GM12878 (cell line): ENCODE measurements at regions not wholly inside any gene's neighbourhood (a gene's known extent, or its start where the extent isn't known, plus 50 kb on each side); places are given as distances from the start of the nearest gene placed in this dataset.

Experiments
- ATAC-seq: fragments of 200-7000 bp; cut with Tn5 transposase; 3 replicates; pipeline ENCODE4 v1.9.1; 2020; ENCODE audit warnings: mild to moderate bottlenecking, moderate library complexity
- BruUV-seq: library from RNA; stranded (reverse); fragments of 400-500 nt; replicated peaks from 2 replicates; lab custom pipeline; 2021; lab: Mats Ljungman, UMichigan
- CTCF ChIA-PET: fragments of 300-600 bp; sonication (Branson Sonifier 250); formaldehyde crosslinking; extraction: SDS; loops from one replicate; lab custom pipeline; 2021; ENCODE audit warnings: inconsistent platforms; lab: Yijun Ruan, JAX
- POLR2A ChIA-PET: fragments of 350-600 bp; formaldehyde crosslinking; extraction: SDS; loops from one replicate; lab custom pipeline; 2021; ENCODE audit warnings: inconsistent platforms; lab: Charles Lee
- RAD21 ChIA-PET: fragments of 300-600 bp; sonication (Branson Sonifier 250); formaldehyde crosslinking; loops from one replicate; lab custom pipeline; 2023; ENCODE audit warnings: antibody characterized with exemption; ENCODE audit not compliant: unreplicated experiment; lab: Charles Lee
- SMC1A ChIA-PET: fragments of 300-600 bp; sonication (Branson Sonifier 250); formaldehyde crosslinking; loops from one replicate; lab custom pipeline; 2023; ENCODE audit not compliant: unreplicated experiment, uncharacterized antibody; lab: Charles Lee
- DNase-seq: peaks from one replicate; pipeline ENCODE4 v3.0.0-alpha.2; 2011; ENCODE audit warnings: low read depth, low spot score
- FAIRE-seq: peaks from 3 replicates; lab custom pipeline; 2011; peaks lifted over from hg19 to GRCh38; lab: Jason Lieb, UNC
- H2AFZ ChIP-seq: 2 replicates; pipeline ENCODE4 v1.6.0; 2011; ENCODE audit warnings: low read depth, low read length, control low read depth; ENCODE audit not compliant: control insufficient read depth
- H3K27ac ChIP-seq: 2 replicates; pipeline ENCODE4 v1.5.1; 2011; ENCODE audit warnings: control low read depth; ENCODE audit not compliant: control insufficient read depth, insufficient read depth
- H3K27me3 ChIP-seq, 2 experiments: replicated peaks in 1 of 2; 2 replicates each; pipeline versions ENCODE4 v1.6.0 to v1.6.1; 2011; ENCODE audit warnings: low read length in 1 of 2; ENCODE audit not compliant: control insufficient read depth in 2 of 2, insufficient read depth in 2 of 2
- H3K36me3 ChIP-seq, 2 experiments: 2 replicates each; pipeline ENCODE4 v1.5.1; 2011; ENCODE audit warnings: low read length in 1 of 2; ENCODE audit not compliant: control insufficient read depth in 2 of 2, insufficient read depth in 2 of 2
- H3K4me1 ChIP-seq: 2 replicates; pipeline ENCODE4 v1.6.1; 2011; ENCODE audit warnings: mild to moderate bottlenecking, low read length, moderate library complexity, mixed read lengths; ENCODE audit not compliant: control insufficient read depth, insufficient read depth
- H3K4me2 ChIP-seq: 2 replicates; pipeline ENCODE4 v1.6.0; 2011; ENCODE audit warnings: control low read depth; ENCODE audit not compliant: control insufficient read depth, insufficient read depth
- H3K4me3 ChIP-seq: fragments of 200-600 bp; sonication (generic); 2 replicates; pipeline ENCODE4 v1.5.1; 2016
- H3K79me2 ChIP-seq: 2 replicates; pipeline ENCODE4 v1.6.0; 2011; ENCODE audit warnings: low read length; ENCODE audit not compliant: control insufficient read depth, insufficient read depth
- H3K9ac ChIP-seq: 2 replicates; pipeline ENCODE4 v1.8.0; 2011; ENCODE audit warnings: low read length, control low read depth, mixed read lengths; ENCODE audit not compliant: control insufficient read depth, insufficient read depth
- H3K9me3 ChIP-seq: replicated peaks from 3 replicates; pipeline ENCODE4 v1.5.1; 2011; ENCODE audit warnings: mild to moderate bottlenecking, low read length; ENCODE audit not compliant: control insufficient read depth, insufficient read depth
- H4K20me1 ChIP-seq: 2 replicates; pipeline ENCODE4 v1.6.0; 2011; ENCODE audit not compliant: control insufficient read depth, insufficient read depth
- CBFB ChIP-seq: IDR thresholded peaks from 2 replicates; pipeline ENCODE4 v1.6.1; 2016; ENCODE audit warnings: antibody characterized with exemption, low read depth
- CHD1 ChIP-seq: IDR thresholded peaks from 2 replicates; pipeline ENCODE4 v1.6.1; 2012; ENCODE audit warnings: low read depth, low read length, improper control_type of control experiment
- FOXM1 ChIP-seq: IDR thresholded peaks from 2 replicates; pipeline ENCODE4 v1.6.1; 2012; ENCODE audit warnings: low read depth, mild to moderate bottlenecking, inconsistent platforms, low read length, moderate library complexity
- MLLT1 ChIP-seq: fragments of 450-650 bp; IDR thresholded peaks from 2 replicates; pipeline ENCODE4 v1.6.1; 2016; ENCODE audit warnings: mild to moderate bottlenecking
- POLR2AphosphoS2 ChIP-seq: IDR thresholded peaks from 2 replicates; pipeline ENCODE4 v1.6.1; 2011; ENCODE audit warnings: low read depth, mild to moderate bottlenecking, low read length, improper control_type of control experiment, moderate library complexity
- POLR2AphosphoS5 ChIP-seq: IDR thresholded peaks from 2 replicates; pipeline ENCODE4 v1.6.1; 2011; ENCODE audit warnings: mild to moderate bottlenecking, low read length, inconsistent platforms
- SMAD1 ChIP-seq: fragments of 450-650 bp; IDR thresholded peaks from 2 replicates; pipeline ENCODE4 v1.6.1; 2018; ENCODE audit warnings: mild to moderate bottlenecking, low read depth; ENCODE audit not compliant: partially characterized antibody
- TBL1XR1 ChIP-seq: IDR thresholded peaks from 2 replicates; pipeline ENCODE4 v1.6.1; 2012; ENCODE audit warnings: low read depth, low read length, improper control_type of control experiment
- ZNF592 ChIP-seq: fragments of 450-650 bp; IDR thresholded peaks from 2 replicates; pipeline ENCODE4 v1.6.1; 2017; ENCODE audit warnings: mild to moderate bottlenecking, moderate library complexity
- ZZZ3 ChIP-seq: IDR thresholded peaks from 2 replicates; pipeline ENCODE4 v1.6.1; 2011; ENCODE audit warnings: low read depth; ENCODE audit not compliant: control insufficient read depth, insufficient read length
- WGBS: methylation state at CpG from one replicate; pipeline ENCODE4 v1.1.6; 2016; ENCODE audit warnings: low lambda C conversion rate; ENCODE audit not compliant: insufficient replicate concordance, insufficient coverage; ENCODE audit errors: missing lambda C conversion rate; 5-methylcytosine and 5-hydroxymethylcytosine counted together
- in situ Hi-C: fragments of 300-500 bp; cut with MboI; formaldehyde crosslinking; loops from 9 replicates; pipeline ENCODE4 v1.14.3; 2018; ENCODE audit warnings: mixed read lengths
- intact Hi-C: fragments of 100-400 bp; cut with micrococcal nuclease; formaldehyde crosslinking; loops from one replicate; pipeline ENCODE4 v1.14.2; 2022; ENCODE audit not compliant: unreplicated experiment

DNA sequence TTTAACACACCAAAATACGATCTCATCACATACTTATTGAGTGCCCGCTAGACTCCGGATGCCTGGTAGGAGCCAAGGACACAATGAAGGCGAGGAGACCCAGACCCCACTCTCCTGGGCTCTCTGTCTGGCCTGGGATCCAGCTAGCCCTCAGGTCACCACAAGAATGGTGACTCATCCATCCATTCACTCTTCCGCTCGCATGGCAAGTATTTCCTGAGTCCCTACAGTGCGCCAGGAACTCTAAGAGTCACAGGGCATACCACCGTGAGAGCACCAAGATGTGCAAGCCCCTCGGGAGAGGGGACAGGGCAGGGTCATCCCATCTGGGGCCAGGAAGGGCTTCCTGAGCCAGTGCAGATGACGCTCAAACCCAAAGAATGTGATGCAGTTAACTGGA, 101.6 kb upstream of the PRR20G start:
- H3K27ac ChIP-seq, result no peak overlapping the region
- in situ Hi-C loops (no loop called here), intact Hi-C loops (no loop called here)
- POLR2A ChIA-PET, result no interaction called here
- H3K79me2 ChIP-seq, result no peaks in the 10 kb centered on the region
- no peak overlapping the region for H3K9ac ChIP-seq
- H2AFZ ChIP-seq, result no peak overlapping the region
- H3K9me3 ChIP-seq, result no peaks in the 10 kb centered on the region
- no peak for TF ChIP-seq POLR2AphosphoS2
- H4K20me1 ChIP-seq, result no peaks in the 10 kb centered on the region
- no peak overlapping the region for H3K4me2 ChIP-seq
- no peaks in the 10 kb centered on the region for H3K36me3 ChIP-seq
- no peak for FAIRE-seq
- no peak for ATAC-seq
- H3K4me3 ChIP-seq, result no peak overlapping the region
- no peaks in the 10 kb centered on the region for H3K4me1 ChIP-seq
- BruUV-seq, result no TSS peak
- SMC1A ChIA-PET, result no interaction called here
- H3K27me3 ChIP-seq, result peaks cover 0 to 2% of the 10 kb centered on the region in 2 experiments; a peak in 2 of 4 replicates
- RAD21 ChIA-PET, result no interaction called here
- WGBS, result 39% methylated on average over 10 of the region's 10 CpGs
- DNase-seq, result no peak
- CTCF ChIA-PET, result no interaction called here

GRCh38 chr3:127388427-127388826, 100.6 kb upstream of the PRR20G start:
- POLR2A ChIA-PET, result no interaction called here
- H3K27me3 ChIP-seq, result peaks cover 0 to 2% of the 10 kb centered on the region in 2 experiments; a peak in 2 of 4 replicates
- no peak overlapping the region for H3K27ac ChIP-seq
- intact Hi-C loops, result no loop called here
- in situ Hi-C loops, result no loop called here
- H3K9me3 ChIP-seq, result no peaks in the 10 kb centered on the region
- H3K4me1 ChIP-seq, result no peaks in the 10 kb centered on the region
- no peak overlapping the region for H2AFZ ChIP-seq
- WGBS, result 17% methylated on average over 9 of the region's 9 CpGs
- no peak for FAIRE-seq
- RAD21 ChIA-PET, result no interaction called here
- SMC1A ChIA-PET, result no interaction called here
- no peak overlapping the region for H3K4me2 ChIP-seq
- H3K79me2 ChIP-seq, result no peaks in the 10 kb centered on the region
- H3K36me3 ChIP-seq, result no peaks in the 10 kb centered on the region
- DNase-seq, result no peak
- H3K9ac ChIP-seq, result no peak overlapping the region
- ATAC-seq, result no peak
- TF ChIP-seq ZNF592 (no peak), TBL1XR1 (no peak), SMAD1 (no peak), POLR2AphosphoS2 (no peak), MLLT1 (no peak), ZZZ3 (no peak), CHD1 (no peak), POLR2AphosphoS5 (no peak), CBFB (no peak), FOXM1 (no peak)
- TF ChIP-seq, all 136 proteins: peak for 0
- BruUV-seq, result no TSS peak
- Histone ChIP-seq H3K4me3 (no peak overlapping the region), H4K20me1 (no peaks in the 10 kb centered on the region)
- CTCF ChIA-PET, result no interaction called here
